ENCODE measurements at regions not wholly inside any gene's neighbourhood (a gene's known extent, or its start where the extent isn't known, plus 50 kb on each side); places are given as distances from the start of the nearest gene placed in this dataset.

DNA sequence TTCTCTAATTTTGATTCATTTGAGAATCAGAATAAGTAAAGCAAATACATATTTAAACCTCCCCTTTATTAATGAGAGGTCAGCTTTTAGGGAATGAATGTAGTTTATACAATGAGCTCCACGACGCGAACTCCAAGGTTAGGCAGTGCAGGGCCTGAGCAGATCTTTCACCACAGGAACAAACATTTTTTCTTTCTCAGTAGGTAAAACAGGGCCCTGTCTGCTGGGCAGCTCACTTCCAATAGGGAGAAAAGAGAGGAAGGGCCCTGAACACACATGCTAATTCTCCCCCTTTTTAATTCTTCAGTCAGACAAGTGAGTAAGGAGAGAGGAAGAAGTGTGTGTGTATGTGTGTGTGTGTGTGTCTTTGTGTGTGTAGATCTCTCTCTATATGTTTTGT, 682.4 kb upstream of the TMEFF2 start:
- no peak for TF ChIP-seq GATA2 (CRISPR knock-in tag; IDR thresholded peaks at IDR 0.05)
- no peak for TF ChIP-seq MXI1 (IDR thresholded peaks at IDR 0.05; ENCODE audit: low read depth, low read length)
- no peak for TF ChIP-seq CTCF (IDR thresholded peaks at IDR 0.05)
- TF ChIP-seq POLR2AphosphoS5 (IDR thresholded peaks at IDR 0.05; ENCODE audit: low read depth, low read length) = no peak
- no peak for TF ChIP-seq YY1 (IDR thresholded peaks at IDR 0.05; ENCODE audit: low read depth)
- no peak for TF ChIP-seq EP300 (IDR thresholded peaks at IDR 0.05; ENCODE audit: borderline replicate concordance in 1 of 2, low read depth in 1 of 2, low read length in 1 of 2)
